ENCODE measurements at regions not wholly inside any gene's neighbourhood (a gene's known extent, or its start where the extent isn't known, plus 50 kb on each side); places are given as distances from the start of the nearest gene placed in this dataset.

- H3K4me3 ChIP-seq: no peak overlapping the region
- peaks cover 53% of the 10 kb centered on the region for H3K27me3 ChIP-seq
- H3K79me2 ChIP-seq: no peaks in the 10 kb centered on the region
- H3K9me3 ChIP-seq (ENCODE audit: low read depth): no peaks in the 10 kb centered on the region
- TF ChIP-seq, protein P1, sequence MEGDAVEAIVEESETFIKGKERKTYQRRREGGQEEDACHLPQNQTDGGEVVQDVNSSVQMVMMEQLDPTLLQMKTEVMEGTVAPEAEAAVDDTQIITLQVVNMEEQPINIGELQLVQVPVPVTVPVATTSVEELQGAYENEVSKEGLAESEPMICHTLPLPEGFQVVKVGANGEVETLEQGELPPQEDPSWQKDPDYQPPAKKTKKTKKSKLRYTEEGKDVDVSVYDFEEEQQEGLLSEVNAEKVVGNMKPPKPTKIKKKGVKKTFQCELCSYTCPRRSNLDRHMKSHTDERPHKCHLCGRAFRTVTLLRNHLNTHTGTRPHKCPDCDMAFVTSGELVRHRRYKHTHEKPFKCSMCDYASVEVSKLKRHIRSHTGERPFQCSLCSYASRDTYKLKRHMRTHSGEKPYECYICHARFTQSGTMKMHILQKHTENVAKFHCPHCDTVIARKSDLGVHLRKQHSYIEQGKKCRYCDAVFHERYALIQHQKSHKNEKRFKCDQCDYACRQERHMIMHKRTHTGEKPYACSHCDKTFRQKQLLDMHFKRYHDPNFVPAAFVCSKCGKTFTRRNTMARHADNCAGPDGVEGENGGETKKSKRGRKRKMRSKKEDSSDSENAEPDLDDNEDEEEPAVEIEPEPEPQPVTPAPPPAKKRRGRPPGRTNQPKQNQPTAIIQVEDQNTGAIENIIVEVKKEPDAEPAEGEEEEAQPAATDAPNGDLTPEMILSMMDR (IDR thresholded peaks at IDR 0.05; ENCODE audit: poor library complexity): no peak
- H3K4me2 ChIP-seq: no peak overlapping the region
- H3K9me2 ChIP-seq (replicated peaks; ENCODE audit: insufficient read depth): no peaks in the 10 kb centered on the region
- H2AFZ ChIP-seq: no peak overlapping the region
- 71% methylated on average over 18 of the region's 18 CpGs for WGBS (ENCODE audit: low lambda C conversion rate, missing lambda C conversion rate)
- H3K36me3 ChIP-seq (replicated peaks; ENCODE audit: insufficient read depth, low read depth): no peaks in the 10 kb centered on the region
- no peak overlapping the region for H3K27ac ChIP-seq
- H3K4me1 ChIP-seq (ENCODE audit: insufficient read depth): peaks cover 12% of the 10 kb centered on the region
- no peaks in the 10 kb centered on the region for H4K20me1 ChIP-seq (ENCODE audit: insufficient read depth, poor library complexity, severe bottlenecking)
- no peak for DNase-seq (ENCODE audit: low spot score)
These were observed 70.2 kb upstream of the FBRSL1 start for GRCh38 chr12:132419631-132420246.

GRCh38 chr12:132418393-132418925, 71.5 kb upstream of the FBRSL1 start:
- Histone ChIP-seq H4K20me1 (ENCODE audit: insufficient read depth, poor library complexity, severe bottlenecking) (no peaks in the 10 kb centered on the region), H3K27ac (no peak overlapping the region), H3K4me3 (no peak overlapping the region), H3K79me2 (no peaks in the 10 kb centered on the region), H2AFZ (no peak overlapping the region), H3K27me3 (peaks cover 47% of the 10 kb centered on the region), H3K36me3 (replicated peaks; ENCODE audit: insufficient read depth, low read depth) (no peaks in the 10 kb centered on the region), H3K4me1 (ENCODE audit: insufficient read depth) (peaks cover 13% of the 10 kb centered on the region), H3K4me2 (no peak overlapping the region), H3K9me3 (ENCODE audit: low read depth) (no peaks in the 10 kb centered on the region), H3K9me2 (replicated peaks; ENCODE audit: insufficient read depth) (no peaks in the 10 kb centered on the region)
- 87% methylated on average over 3 of the region's 3 CpGs for WGBS (ENCODE audit: low lambda C conversion rate, missing lambda C conversion rate)
- TF ChIP-seq EZH2 (IDR thresholded peaks at IDR 0.05; ENCODE audit: borderline replicate concordance): no peak
- DNase-seq (ENCODE audit: low spot score): no peak

DNA sequence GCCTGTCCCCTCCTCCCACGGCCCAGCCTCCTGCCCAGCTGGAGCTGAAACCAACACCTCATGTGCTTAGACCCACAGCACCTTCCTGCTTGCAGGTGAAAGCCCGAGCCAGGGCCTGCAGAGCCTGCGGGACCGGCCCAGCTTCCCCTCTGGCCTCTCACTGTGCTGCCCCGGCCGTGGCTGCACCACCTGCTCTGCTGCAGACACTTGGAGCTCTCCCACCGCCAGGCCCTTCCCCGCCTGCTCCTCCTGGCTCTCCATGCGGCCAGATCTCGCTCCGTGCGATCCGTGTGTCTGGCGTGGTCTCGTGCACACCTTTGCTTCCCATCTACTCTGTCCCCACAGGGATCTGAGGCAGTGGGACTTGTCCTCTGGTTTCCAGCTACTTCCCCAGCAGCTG, 72.2 kb upstream of the FBRSL1 start:
- WGBS (ENCODE audit: low lambda C conversion rate, missing lambda C conversion rate): 83% methylated on average over 15 of the region's 15 CpGs
- H3K4me1 ChIP-seq (ENCODE audit: insufficient read depth): peaks cover 11% of the 10 kb centered on the region

DNA sequence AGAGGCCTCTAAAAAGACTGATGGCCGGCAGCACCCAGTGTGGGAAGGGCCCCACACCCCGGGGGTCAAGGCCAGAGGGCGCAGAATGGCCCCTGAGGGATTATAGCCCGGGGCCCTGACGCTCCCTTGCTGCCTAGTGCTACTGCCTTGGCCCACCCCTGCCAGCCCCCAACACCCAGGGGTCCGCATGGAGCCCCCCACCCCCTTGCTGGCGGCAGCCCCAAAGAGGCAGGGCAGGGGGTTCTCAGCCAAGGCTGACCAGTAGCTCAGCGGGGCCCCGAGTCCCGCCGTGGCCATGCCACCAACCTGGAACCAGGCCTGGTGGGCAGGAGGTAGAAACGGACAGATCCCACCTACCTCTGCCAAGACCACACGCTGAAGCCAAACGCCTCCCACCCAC, 73.1 kb upstream of the FBRSL1 start:
- Histone ChIP-seq H3K79me2 (no peaks in the 10 kb centered on the region), H3K27ac (no peak overlapping the region), H3K27me3 (peaks cover 37% of the 10 kb centered on the region), H3K9me3 (ENCODE audit: low read depth) (no peaks in the 10 kb centered on the region), H3K4me2 (no peak overlapping the region), H3K4me1 (ENCODE audit: insufficient read depth) (peaks cover 5% of the 10 kb centered on the region), H4K20me1 (ENCODE audit: insufficient read depth, poor library complexity, severe bottlenecking) (no peaks in the 10 kb centered on the region), H3K36me3 (replicated peaks; ENCODE audit: insufficient read depth, low read depth) (no peaks in the 10 kb centered on the region), H2AFZ (no peak overlapping the region), H3K9me2 (replicated peaks; ENCODE audit: insufficient read depth) (no peaks in the 10 kb centered on the region), H3K4me3 (no peak overlapping the region)
- no peak for DNase-seq (ENCODE audit: low spot score)
- 88% methylated on average over 12 of the region's 14 CpGs for WGBS (ENCODE audit: low lambda C conversion rate, missing lambda C conversion rate)
- TF ChIP-seq EZH2phosphoT487 (IDR thresholded peaks at IDR 0.05; ENCODE audit: low read depth, severe bottlenecking, unreplicated experiment): no peak
- TF ChIP-seq, protein P1 (IDR thresholded peaks at IDR 0.05; ENCODE audit: poor library complexity): no peak
- TF ChIP-seq EZH2 (IDR thresholded peaks at IDR 0.05; ENCODE audit: borderline replicate concordance): no peak

More for the DNA sequence above, 72.2 kb upstream of the FBRSL1 start:
- no peak overlapping the region for H3K4me3 ChIP-seq
- no peaks in the 10 kb centered on the region for H3K36me3 ChIP-seq (replicated peaks; ENCODE audit: insufficient read depth, low read depth)
- H2AFZ ChIP-seq: no peak overlapping the region
- TF ChIP-seq EZH2 (IDR thresholded peaks at IDR 0.05; ENCODE audit: borderline replicate concordance): no peak
- TF ChIP-seq, protein P1 (IDR thresholded peaks at IDR 0.05; ENCODE audit: poor library complexity): no peak
- TF ChIP-seq EZH2phosphoT487 (IDR thresholded peaks at IDR 0.05; ENCODE audit: low read depth, severe bottlenecking, unreplicated experiment): no peak
- no peak overlapping the region for H3K4me2 ChIP-seq
- H3K9me2 ChIP-seq (replicated peaks; ENCODE audit: insufficient read depth): no peaks in the 10 kb centered on the region
- no peak for DNase-seq (ENCODE audit: low spot score)
- no peaks in the 10 kb centered on the region for H3K9me3 ChIP-seq (ENCODE audit: low read depth)
- no peaks in the 10 kb centered on the region for H3K79me2 ChIP-seq
- H3K27me3 ChIP-seq: peaks cover 40% of the 10 kb centered on the region
- no peaks in the 10 kb centered on the region for H4K20me1 ChIP-seq (ENCODE audit: insufficient read depth, poor library complexity, severe bottlenecking)
- no peak overlapping the region for H3K27ac ChIP-seq

All from hepatocyte (in vitro differentiated cells).